Loucy (cell line): ENCODE measurements at regions not wholly inside any gene's neighbourhood (a gene's known extent, or its start where the extent isn't known, plus 50 kb on each side); places are given as distances from the start of the nearest gene placed in this dataset.

Source experiments
- H2AFZ ChIP-seq: fragments of 200-600 bp; sonication (generic); 2 replicates; pipeline ENCODE4 v1.6.0; 2016; ENCODE audit warnings: antibody characterized with exemption, mild to moderate bottlenecking, low read length, moderate library complexity
- H3F3A ChIP-seq: fragments of 200-600 bp; 2 replicates; pipeline ENCODE4 v1.6.0; 2016; ENCODE audit warnings: antibody characterized with exemption, low read depth, mild to moderate bottlenecking
- H3K27me3 ChIP-seq: fragments of 200-600 bp; sonication (generic); 2 replicates; pipeline ENCODE4 v1.6.1; 2014; ENCODE audit warnings: low read length, mild to moderate bottlenecking; ENCODE audit not compliant: insufficient read depth, poor library complexity, severe bottlenecking
- H3K36me3 ChIP-seq: fragments of 200-600 bp; sonication (generic); 2 replicates; pipeline ENCODE4 v1.6.1; 2016; ENCODE audit warnings: low read length; ENCODE audit not compliant: insufficient read depth
- H3K4me1 ChIP-seq: fragments of 200-600 bp; sonication (generic); 2 replicates; pipeline ENCODE4 v1.5.1; 2014; ENCODE audit warnings: low read length, mild to moderate bottlenecking; ENCODE audit not compliant: insufficient read depth, poor library complexity, severe bottlenecking
- H3K4me2 ChIP-seq: fragments of 200-600 bp; sonication (generic); 2 replicates; pipeline ENCODE4 v1.6.0; 2014; ENCODE audit warnings: antibody characterized with exemption, low read length, low read depth, mild to moderate bottlenecking; ENCODE audit not compliant: poor library complexity, severe bottlenecking
- H3K4me3 ChIP-seq: fragments of 200-600 bp; sonication (generic); 2 replicates; pipeline ENCODE4 v1.5.1; 2014; ENCODE audit warnings: low read length, mild to moderate bottlenecking, mixed read lengths; ENCODE audit not compliant: poor library complexity, severe bottlenecking
- H3K79me2 ChIP-seq: fragments of 200-600 bp; sonication (generic); 2 replicates; pipeline ENCODE4 v1.6.1; 2014; ENCODE audit warnings: low read length; ENCODE audit not compliant: insufficient read depth
- H3K9ac ChIP-seq: fragments of 200-600 bp; sonication (generic); 2 replicates; pipeline ENCODE4 v1.6.0; 2014; ENCODE audit warnings: mild to moderate bottlenecking, low read depth, low read length, moderate library complexity; ENCODE audit not compliant: poor library complexity, severe bottlenecking
- H3K9me2 ChIP-seq: fragments of 200-600 bp; sonication (generic); replicated peaks from 2 replicates; pipeline ENCODE4 v1.6.1; 2016; ENCODE audit warnings: low read depth, low read length, mixed read lengths
- H3K9me3 ChIP-seq: fragments of 200-600 bp; sonication (generic); 2 replicates; pipeline ENCODE4 v1.6.1; 2014; ENCODE audit warnings: mild to moderate bottlenecking, antibody characterized with exemption, low read length, low read depth; ENCODE audit not compliant: insufficient read depth
- H4K20me1 ChIP-seq: fragments of 200-600 bp; sonication (generic); 2 replicates; pipeline ENCODE4 v1.6.0; 2014; ENCODE audit warnings: antibody characterized with exemption, low read length, mild to moderate bottlenecking; ENCODE audit not compliant: insufficient read depth, poor library complexity, severe bottlenecking
- CTCF ChIP-seq: fragments of 200-600 bp; sonication (generic); conservative IDR thresholded peaks from 2 replicates; pipeline ENCODE4 v1.5.1; 2014; ENCODE audit warnings: mild to moderate bottlenecking, antibody characterized with exemption, low read length
- EZH2phosphoT487 ChIP-seq: fragments of 200-600 bp; IDR thresholded peaks from 2 replicates; pipeline ENCODE4 v1.6.1; 2018; ENCODE audit warnings: antibody characterized with exemption, mild to moderate bottlenecking, moderate library complexity, borderline replicate concordance

- no peak overlapping the region for H2AFZ ChIP-seq
- TF ChIP-seq EZH2phosphoT487 (no peak), CTCF (no peak)
- no peaks in the 10 kb centered on the region for H3K9me3 ChIP-seq
- H3K79me2 ChIP-seq: no peaks in the 10 kb centered on the region
- no peaks in the 10 kb centered on the region for H3K36me3 ChIP-seq
- no peaks in the 10 kb centered on the region for H3F3A ChIP-seq
- no peak overlapping the region for H3K9ac ChIP-seq
- no peaks in the 10 kb centered on the region for H3K4me1 ChIP-seq
- H3K9me2 ChIP-seq: no peaks in the 10 kb centered on the region
- H4K20me1 ChIP-seq: no peaks in the 10 kb centered on the region
- no peaks in the 10 kb centered on the region for H3K27me3 ChIP-seq
- H3K4me2 ChIP-seq: no peak overlapping the region
- H3K4me3 ChIP-seq: no peak overlapping the region
These were observed 315.2 kb upstream of the NOX3 start for GRCh38 chr6:155770856-155771255.

GRCh38 chr6:155770313-155770712, 314.7 kb upstream of the NOX3 start:
- Histone ChIP-seq H3K9me2 (no peaks in the 10 kb centered on the region), H4K20me1 (no peaks in the 10 kb centered on the region), H3K9ac (no peak overlapping the region), H3K4me3 (no peak overlapping the region), H3K4me1 (no peaks in the 10 kb centered on the region), H3K4me2 (no peak overlapping the region), H3K36me3 (no peaks in the 10 kb centered on the region), H2AFZ (no peak overlapping the region), H3F3A (no peaks in the 10 kb centered on the region), H3K9me3 (no peaks in the 10 kb centered on the region), H3K27me3 (no peaks in the 10 kb centered on the region), H3K79me2 (no peaks in the 10 kb centered on the region)
- no peak for TF ChIP-seq CTCF

- Histone ChIP-seq H3K4me2 (no peak overlapping the region), H2AFZ (no peak overlapping the region), H3F3A (no peaks in the 10 kb centered on the region), H3K9me2 (no peaks in the 10 kb centered on the region), H3K4me1 (no peaks in the 10 kb centered on the region), H3K4me3 (no peak overlapping the region), H3K79me2 (no peaks in the 10 kb centered on the region), H3K27me3 (no peaks in the 10 kb centered on the region), H4K20me1 (no peaks in the 10 kb centered on the region), H3K9ac (no peak overlapping the region), H3K36me3 (no peaks in the 10 kb centered on the region), H3K9me3 (no peaks in the 10 kb centered on the region)
- no peak for TF ChIP-seq EZH2phosphoT487
- no peak for TF ChIP-seq CTCF
These were observed 309.9 kb upstream of the NOX3 start for GRCh38 chr6:155765275-155766194.
